ENCODE measurements at regions not wholly inside any gene's neighbourhood (a gene's known extent, or its start where the extent isn't known, plus 50 kb on each side); places are given as distances from the start of the nearest gene placed in this dataset.

DNA sequence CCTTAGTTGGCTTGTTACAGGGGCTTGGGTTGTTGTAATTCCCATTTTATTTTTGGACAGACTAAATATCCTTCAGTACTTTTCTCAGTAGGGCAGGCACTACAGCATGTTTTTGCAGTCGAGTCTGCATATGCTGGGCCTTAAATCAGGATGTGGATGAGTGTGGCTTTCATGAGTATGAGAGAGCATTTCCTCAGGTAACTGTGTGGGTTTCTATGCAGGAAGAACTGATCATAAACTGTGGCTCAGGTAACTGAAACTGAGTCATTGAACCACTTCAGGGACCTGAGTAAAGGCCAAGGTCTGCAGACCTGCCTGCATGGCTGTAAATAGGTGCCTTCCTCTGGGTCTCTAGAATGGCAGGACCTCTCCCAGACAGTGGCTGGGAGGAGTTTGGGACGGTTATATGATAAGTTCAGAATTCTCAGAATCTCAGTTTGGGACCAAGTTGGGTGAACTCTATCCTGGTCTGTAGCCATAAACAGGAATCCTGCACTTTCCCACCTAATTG, 112.1 kb downstream of the ZNF737 start:
- TF ChIP-seq, protein P1, sequence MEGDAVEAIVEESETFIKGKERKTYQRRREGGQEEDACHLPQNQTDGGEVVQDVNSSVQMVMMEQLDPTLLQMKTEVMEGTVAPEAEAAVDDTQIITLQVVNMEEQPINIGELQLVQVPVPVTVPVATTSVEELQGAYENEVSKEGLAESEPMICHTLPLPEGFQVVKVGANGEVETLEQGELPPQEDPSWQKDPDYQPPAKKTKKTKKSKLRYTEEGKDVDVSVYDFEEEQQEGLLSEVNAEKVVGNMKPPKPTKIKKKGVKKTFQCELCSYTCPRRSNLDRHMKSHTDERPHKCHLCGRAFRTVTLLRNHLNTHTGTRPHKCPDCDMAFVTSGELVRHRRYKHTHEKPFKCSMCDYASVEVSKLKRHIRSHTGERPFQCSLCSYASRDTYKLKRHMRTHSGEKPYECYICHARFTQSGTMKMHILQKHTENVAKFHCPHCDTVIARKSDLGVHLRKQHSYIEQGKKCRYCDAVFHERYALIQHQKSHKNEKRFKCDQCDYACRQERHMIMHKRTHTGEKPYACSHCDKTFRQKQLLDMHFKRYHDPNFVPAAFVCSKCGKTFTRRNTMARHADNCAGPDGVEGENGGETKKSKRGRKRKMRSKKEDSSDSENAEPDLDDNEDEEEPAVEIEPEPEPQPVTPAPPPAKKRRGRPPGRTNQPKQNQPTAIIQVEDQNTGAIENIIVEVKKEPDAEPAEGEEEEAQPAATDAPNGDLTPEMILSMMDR (IDR thresholded peaks at IDR 0.05): no peak
- TF ChIP-seq POLR2A (IDR thresholded peaks at IDR 0.05): no peak

Measured in right lobe of liver (tissue), 4 donors.